Stimulated activated CD4-positive, alpha-beta T cell treated with anti-CD3 and anti-CD28 coated beads, Interleukin-12 subunit alpha, Interleukin-12 subunit beta, amount 100 ng/mL, for 48 hours (primary cell): ENCODE measurements at regions not wholly inside any gene's neighbourhood (a gene's known extent, or its start where the extent isn't known, plus 50 kb on each side); places are given as distances from the start of the nearest gene placed in this dataset.
"Not testable (repeated sequence)": the region's sequence is repeated elsewhere in the genome, so short reads cannot be mapped to it uniquely, and the experiment has no call there.

Source experiments
- DNase-seq, 3 donors: peaks; one replicate each; pipeline ENCODE4 v3.0.0-alpha.2; 2020; ENCODE audit warnings: low read depth in 2 of 3, low spot score in 1 of 3

DNA sequence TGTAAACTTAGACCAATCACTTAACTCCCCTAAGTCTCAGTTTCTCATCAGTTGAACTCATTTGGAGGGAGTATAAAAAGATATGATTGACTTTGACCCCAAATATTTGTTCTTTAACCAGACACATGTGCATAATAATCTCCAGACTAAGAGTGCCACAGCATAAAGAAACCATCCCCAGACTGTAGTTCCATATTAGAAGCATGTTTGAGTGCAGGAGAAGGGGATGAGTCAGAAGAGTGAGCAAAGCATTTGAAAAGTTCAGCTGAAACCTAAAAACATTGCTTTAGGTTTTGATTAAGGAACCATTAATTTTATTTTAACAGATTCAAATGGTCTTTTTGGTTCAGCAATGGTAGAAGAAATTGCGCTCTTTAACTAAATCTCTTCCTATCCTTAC lies 654.8 kb downstream of the UTRN start:
- no peak for DNase-seq

DNA sequence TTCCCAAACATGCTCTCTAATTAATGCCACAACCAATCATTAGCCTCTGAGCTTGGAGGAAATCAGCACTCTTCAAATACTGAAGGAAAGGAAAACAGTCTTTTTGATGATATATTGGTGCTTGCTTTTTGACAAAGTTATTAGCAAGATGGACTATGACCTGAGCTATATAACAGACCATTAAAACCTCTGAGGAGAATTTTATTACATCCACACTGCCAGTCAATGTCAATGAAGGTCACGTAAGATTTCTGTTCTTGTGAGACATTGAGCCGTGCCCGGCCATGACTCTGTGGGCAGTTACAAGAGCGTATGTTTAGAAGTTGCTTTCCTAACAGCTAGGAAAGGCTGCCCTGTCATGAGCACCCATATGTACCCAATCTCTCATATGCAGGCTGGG lies 659.0 kb downstream of the UTRN start:
- DNase-seq = no peak

DNA sequence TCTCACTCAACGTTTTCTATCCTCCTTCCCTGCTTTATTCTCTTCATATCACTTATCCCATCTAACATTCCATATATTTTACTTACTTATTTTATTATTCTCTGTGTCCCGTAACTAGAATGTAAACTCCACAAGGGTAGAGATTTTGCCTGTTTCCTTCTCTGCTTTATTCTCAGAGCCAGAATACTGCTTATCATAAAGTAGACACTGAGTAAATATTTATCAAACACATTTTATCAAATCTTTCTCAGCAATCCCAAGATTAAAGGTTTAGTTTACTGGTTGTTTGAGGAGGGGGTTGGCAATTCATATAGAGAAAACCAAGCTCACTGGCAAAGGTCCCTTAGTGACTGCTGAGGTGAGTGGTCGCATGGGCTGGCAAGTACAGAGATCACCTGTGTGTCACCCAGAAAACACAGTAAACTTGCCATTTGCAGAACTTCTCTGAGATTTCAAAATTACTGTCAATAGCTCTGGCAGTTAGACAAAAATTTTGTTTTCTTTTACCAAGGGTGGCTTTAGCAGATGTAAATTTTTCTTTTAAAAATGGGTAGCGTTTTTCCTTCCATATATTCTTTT lies 662.4 kb downstream of the UTRN start:
- DNase-seq = no peak

DNA sequence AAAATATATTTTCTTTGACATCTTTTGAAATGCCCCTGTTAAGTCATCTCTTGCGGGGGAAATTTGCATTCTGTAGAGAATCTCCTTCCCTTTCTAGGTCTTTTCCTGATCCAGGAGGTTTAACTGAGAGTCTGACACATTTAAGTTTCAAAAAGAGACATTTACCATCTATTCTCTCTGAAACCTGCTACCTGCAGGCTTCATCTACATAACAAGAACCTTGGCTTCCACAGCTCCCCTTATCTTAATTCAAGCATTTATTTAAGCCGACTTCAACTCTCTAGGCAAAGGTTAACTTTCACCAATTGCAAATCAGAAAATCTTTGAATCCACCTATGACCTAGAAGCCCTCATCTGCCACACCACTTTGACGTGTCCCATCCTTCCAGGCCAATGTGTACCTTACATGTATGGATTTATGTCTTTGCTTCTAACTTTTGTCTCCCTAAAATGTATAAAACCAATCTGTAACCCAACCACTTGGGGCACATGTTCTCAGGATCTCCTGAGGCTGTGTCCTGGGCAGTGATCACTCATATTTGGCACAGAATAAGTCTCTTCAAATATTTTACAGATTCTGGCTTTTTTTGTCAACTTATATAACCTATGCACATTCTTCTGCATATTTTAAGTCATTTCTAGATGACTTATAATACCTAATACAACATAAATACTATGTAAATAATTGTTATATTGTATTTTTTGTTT lies 666.7 kb downstream of the UTRN start:
- DNase-seq = no peak

DNA sequence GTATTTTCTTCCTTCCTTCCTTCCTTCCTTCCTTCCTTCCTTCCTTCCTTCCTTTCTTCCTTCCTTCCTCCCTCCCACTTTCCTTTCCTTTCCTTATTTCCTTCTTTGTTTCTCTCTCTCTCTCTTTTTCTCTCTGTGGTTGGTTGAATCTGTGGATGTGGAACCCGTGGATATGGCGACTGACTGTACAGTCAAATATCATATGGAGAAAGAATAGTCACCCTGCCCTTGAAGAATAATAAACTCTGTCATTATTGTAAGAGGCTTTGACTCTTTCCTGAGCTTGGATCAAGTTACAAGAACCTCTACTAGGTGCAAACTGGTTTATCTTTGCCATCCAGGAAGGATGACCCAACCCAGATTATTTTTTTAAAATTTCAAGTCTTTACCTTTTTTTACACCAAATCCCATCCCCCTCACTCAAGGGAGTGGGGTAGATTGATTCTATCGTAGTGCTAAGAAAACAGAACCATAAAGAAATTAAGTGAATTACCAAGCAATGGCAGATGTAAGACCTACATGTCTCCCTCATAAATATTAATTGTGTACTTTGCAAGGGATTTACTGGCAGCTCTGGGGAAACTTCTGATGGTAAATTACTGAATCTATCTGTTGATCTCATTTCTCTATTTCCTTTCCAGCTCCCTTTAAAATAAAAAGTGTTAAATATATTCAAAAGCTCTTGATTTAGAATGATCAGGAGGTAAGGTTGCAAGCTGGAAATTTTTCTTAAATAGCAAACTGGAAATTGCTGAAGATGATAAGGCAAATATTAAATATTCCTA lies 667.5 kb downstream of the UTRN start:
- no peak for DNase-seq

DNA sequence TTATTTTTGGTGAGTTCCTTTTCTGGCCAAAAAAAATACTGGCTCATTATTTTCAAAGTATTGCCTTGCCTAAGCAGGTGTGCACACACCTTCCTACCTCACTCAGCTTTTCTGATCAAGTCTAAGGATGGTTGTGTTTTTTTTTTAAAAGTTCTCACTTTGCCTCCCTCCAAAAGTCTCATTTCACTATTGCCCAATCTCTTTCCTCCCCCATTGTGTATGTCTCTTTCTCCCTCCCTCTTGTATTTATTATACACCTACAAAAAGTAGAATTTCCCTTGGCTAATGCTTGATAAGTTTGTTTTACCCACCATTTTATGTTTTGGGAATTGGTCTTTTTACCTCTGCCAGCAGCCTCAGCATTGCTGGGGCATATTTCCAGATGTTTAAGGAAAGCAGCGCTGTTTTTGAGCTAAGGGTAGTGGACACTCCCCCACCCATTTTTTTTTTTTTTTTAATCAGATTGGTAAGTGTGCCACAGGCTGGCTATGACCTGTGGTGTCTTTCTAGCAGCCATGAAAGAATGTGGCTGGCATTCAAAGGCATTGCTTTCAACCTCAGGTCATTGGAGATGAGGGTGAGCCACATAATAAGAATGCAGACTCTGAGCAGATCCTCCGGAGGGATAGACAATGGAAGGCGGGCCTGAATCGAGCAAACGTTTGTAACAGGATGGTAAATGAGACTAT lies 668.6 kb downstream of the UTRN start:
- DNase-seq = no peak

DNA sequence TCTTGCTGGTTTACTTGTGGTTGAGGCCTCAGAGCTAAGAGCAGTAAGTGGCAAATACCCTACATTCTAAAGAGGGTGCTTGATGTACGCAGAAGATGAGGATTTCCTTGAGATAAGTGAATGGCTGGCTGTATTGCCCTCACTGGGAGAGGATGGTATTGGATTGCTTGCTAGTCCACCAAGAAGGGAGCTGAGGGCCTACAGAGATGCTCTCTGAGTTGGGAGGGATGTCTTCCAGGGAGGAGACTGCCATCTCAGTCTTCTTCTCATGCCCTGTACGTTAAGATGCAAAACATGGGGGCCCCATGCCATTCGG lies 669.1 kb downstream of the UTRN start:
- DNase-seq = no peak

DNA sequence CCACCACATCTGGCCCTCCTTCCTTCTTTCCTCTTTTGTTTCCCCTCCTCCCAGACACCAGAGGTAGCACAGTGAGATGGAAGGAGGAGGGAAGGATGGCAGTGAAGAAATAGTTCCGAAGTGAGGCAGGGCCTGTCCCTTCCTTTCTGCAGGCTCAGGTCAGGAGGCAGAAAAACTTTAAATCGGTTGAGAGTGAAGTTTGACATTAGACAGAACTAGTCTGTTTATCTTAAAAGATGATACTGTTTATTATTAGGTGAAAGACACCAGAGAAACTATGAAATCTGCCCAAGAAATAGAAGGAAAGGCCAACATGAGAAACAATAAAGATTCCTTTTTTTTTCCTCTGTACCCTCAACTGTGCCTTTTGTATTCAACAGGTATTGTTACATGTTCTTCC lies 670.3 kb downstream of the UTRN start:
- no peak for DNase-seq

DNA sequence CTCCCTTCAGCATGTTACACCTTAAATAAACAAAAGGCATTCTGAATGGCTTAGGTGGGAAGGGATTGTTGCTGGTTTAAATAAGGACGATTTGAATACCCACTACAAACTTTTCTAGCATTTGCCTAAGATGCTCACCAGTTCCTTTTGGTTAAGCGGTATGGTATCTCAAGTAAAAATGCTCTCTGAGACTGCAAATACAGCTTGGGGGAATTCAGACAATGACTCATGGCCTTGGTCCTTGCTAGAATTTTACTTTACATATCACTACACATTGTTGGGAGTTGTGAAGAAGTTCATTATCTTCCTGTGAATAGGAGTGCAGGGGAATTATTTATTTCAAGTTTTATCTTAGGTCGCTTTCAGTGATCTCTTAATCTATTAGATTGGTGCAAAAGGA lies 670.7 kb downstream of the UTRN start:
- no peak for DNase-seq

DNA sequence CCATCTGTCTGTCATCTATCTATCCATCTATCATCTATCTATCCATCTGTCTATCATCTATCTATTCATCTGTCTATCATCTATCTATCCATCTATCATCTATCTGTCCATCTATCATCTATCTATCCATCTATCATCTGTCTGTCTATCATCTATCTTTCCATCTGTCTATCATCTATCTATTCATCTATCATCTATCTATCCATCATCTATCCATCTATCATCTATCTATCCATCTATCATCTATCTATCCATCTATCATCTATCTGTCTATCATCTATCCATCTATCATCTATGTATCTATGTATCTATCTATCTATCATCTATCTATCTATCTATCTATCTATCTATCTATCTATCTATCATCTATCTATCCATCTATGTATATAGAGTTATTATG lies 671.6 kb downstream of the UTRN start:
- not testable (repeated sequence) for DNase-seq

DNA sequence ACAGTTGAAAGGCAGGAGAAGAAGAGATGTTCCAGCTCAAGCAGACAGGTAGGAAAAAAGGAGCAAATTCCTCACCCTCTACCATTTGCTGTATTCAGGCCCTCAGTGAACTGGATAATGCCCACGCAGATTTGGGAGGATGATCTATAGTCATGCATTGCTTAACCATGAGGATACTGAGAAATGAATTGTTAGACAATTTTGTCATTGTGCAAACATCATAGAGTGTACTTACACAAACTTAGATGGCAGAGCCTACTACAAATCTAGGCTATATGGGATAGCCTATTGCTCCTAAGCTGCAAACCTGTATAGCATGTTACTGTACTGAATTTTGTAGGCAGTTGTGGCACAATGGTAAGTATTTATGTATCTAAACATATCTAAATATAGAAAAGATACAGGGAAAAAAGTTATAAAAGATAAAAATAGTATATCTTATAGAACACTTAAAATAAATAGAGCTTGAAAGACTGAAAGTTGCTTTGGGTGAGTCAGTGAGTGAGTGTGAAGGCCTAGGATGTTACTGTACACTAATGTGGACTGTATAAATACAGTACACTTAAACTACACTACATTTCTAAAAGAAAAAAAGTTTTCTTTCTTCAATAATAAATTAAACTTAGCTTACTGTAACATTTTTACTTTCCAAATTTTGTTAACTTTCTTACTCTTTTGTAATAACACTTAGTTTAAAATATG lies 672.3 kb downstream of the UTRN start:
- DNase-seq = no peak

DNA sequence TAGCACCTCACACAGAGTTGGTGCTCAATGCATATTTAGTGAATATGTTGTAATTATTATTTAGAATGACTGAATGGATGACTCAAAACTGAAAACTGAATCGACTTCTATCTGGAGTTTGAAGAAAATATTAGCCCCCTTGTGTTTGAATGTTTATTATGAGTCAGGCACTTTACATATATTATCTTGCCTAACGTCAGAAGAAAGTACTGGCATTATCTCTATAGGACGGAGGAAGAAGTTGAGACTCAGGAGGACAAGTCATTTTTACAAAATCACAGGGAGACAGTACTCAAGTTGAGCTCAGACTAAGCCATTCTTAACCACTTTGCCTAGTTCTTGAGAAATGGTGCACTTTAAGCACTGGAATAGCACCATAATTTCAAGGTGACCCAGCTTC lies 684.0 kb downstream of the UTRN start:
- no peak for DNase-seq

DNA sequence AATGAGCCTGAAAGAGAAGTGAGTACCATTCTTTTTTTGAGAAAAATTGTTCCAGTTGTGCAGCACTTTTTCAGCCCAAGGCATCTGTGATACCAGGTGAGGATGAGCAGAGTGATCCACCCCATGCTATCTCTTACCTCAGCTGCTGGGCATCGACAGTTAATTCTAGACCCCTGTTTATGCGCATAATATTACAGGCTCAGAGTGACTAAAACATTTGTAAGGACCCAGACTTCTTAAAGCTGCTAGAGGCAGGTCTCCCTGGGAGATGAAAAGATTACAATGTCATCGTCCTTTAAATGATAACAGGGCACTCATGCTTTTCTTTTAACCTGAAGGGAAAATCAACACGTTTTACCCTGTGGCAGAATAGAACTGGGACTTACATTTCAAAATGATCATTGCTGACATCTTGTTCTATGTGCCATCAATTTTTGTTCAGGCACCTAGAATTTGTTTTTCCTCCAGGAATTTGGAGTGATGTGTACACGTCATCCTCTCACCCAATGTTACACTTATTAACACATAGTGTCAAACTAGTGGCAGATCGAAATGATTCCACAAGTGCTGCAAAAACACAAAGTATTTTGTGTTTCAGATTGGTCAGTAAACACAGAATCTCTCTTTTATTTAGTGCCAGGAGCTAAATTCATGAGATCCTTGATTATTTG lies 684.6 kb downstream of the UTRN start:
- DNase-seq = no peak

DNA sequence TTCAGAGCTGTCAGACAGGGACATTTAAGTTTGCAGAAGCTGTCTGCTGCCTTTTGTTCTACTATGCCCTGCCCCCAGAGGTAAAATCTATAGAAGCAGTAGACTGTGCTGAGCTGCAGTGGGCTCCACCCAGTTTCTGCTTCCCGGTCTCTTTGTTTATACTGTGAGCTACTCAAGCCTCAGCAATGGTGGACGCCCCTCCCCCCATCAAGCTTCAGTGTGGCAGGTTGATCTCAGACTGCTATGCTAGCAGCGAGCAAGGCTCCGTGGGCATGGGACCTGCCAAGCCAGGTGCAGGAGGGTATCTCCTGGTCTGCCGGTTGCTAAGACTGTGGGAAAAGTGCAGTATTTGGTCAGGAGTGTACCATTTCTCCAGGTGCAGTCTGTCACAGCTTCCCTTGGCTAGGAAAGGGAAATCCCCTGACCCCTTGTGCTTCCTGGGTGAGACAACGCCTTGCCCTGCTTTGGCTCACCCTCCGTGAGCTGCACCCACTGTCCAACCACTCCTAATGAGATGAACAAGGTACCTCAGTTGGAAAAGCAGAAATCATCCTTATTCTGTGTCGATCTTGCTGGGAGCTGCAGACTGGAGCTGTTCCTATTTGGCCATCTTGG lies 692.2 kb downstream of the UTRN start:
- not testable (repeated sequence) for DNase-seq

DNA sequence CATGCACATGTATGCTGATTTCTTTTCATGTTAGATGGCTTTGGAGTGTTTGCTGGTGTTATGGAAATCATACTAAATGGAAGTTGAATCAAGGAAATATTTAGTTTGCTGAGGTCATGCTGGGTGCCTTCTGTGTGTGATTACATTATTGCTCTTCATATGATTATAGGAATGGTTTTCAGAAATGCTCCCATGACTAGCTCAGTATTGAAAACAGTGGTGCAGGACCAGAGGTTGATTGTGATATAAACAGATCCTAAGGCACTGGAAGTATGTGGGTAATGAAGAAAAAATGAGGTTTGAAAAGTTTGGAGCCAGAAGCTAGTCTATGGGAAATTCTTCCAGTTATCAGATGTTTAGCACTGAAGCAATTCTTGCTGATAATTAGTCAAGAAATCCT lies 693.1 kb downstream of the UTRN start:
- no peak for DNase-seq

DNA sequence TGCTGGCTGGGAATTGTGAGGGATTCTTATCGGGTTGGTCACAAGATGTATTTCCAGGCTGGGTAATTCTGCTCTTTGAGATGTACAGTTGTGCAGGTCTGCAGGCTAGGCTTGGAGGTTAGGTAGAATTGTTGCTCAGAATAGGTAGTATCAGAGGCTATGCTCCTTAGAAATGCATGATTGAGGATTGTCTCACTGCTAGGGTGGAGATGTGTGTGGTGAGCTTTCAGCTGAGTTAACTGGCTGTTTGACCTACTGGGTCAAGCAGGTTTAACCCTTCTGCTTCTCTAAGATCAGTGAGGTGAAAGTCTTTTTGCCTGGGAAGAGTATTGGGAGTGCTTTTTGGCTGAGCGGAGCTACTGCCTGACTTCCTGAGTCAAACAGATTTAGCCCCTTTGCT lies 701.1 kb downstream of the UTRN start:
- no peak for DNase-seq

DNA sequence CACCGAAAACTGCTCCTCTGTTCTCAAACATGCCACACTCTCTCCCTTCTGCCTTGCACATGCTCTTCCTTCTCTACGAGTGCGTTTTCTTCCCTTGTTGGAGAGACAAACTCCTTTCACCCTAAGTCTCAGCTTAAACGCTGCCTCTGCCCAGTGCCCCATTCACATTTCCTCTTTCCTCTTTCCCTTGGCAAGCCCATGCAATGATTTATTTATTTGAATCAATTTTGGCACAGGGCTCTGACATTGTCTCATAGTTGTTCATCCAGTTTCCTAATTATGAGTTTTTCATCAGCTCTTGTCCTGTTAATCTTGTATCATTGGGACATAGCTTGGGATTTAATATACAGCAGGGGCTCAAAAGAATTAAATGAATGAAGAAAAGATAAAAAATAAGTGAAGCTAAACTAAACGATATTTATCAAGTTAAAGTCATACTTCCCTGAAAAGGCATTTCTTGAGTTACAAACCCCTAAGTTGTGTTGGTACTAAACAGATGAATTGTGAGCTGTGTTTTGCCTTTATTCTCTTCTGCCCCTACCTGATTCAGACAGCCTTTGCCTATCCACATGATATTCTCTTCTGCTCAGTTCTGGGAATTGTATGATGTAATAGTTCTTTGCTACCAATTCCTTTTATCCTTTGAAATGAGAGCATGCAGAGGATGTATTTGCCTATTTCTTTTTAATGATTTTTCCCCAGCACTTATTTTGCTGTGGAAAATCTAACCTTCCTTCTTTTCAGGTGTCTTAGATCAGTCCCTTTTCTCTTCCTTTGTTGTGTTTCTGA lies 704.4 kb downstream of the UTRN start:
- no peak for DNase-seq

DNA sequence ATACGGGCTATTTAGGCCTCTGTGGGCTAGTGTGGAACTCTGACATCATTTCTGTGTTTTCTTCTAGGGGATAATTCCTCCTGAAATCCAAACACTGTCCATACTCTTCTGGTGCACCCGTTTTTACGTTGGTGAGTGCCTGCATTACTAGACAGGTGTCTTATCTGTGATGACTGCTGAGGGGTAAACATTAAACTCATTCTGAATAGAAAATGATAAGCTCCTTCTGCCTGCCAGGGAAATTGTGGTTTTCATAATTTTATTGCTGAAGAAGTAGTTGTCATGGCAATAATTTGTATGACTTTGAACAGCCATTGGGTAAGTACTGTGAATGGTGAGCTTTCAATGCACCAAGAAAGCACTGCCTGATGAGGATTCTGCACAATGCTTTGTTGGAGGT lies 705.6 kb downstream of the UTRN start:
- DNase-seq = no peak

DNA sequence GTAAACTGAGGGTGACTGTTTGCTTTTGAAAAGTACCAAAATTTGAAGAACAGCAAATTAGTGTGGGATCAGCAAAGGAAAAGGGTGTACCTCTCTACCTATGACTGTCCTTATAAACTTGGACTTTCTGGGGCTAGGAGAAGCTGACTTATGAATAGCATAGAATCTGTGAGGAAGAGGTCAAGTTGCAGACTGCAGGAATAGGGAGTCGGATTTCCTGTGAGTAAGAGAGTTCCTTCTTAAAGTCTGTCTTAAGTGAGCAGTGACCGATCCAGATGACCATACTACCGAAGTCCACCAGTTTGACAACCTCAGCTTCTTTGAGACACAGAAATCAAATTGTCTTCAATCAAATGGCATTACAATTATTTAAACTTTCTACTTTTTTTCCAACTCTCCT lies 708.7 kb downstream of the UTRN start:
- no peak for DNase-seq

DNA sequence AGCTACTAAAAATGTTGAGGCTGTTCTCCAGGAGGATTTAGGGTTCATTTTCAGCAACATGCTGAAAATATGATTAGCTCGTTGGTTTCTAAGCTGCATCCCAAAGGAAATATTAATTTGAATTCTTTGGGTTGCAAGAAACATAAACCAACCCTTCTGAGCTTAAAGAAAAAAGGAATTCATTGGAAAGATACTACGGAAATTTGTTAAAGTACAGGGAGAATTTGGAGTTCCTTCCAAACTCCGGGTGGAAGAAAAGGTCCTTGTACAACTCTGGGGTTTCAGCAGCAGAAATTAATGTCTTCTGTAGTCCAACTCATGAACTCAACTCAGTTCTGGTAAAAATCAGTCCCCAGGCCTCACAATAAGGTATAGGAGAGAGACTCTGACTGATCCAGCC lies 712.9 kb downstream of the UTRN start:
- no peak for DNase-seq
